ENCODE measurements at regions not wholly inside any gene's neighbourhood (a gene's known extent, or its start where the extent isn't known, plus 50 kb on each side); places are given as distances from the start of the nearest gene placed in this dataset.

- DNase-seq (ENCODE audit: low read depth, low spot score) (no peak), ATAC-seq (no peak)
- H3K9me3 ChIP-seq (ENCODE audit: control insufficient read depth in 1 of 2, insufficient read depth in 1 of 2, low read depth in 1 of 2, low read length in 2 of 2): peaks cover 0 to 19% of the 10 kb centered on the region in 2 experiments; a peak in 2 of 4 replicates
- ChIA-PET RAD21 (ENCODE audit: low non-redundant PET in 1 of 2, low total read pairs in 2 of 2, uncharacterized antibody in 2 of 2, unreplicated experiment in 2 of 2) (no interaction called here), POLR2A (no interaction called here), CTCF (no interaction called here)
- H3K4me2 ChIP-seq (ENCODE audit: low read length): no peak overlapping the region
- no peaks in the 10 kb centered on the region for H3K36me3 ChIP-seq (ENCODE audit: control insufficient read depth in 1 of 2, insufficient read depth in 2 of 2, low read length in 2 of 2)
- H3K27ac ChIP-seq (ENCODE audit: low read depth, low read length): no peak overlapping the region
- H3K9me2 ChIP-seq (ENCODE audit: insufficient read depth): no peaks in the 10 kb centered on the region
- H3K4me3 ChIP-seq (replicated peaks in 1 of 2; ENCODE audit: low read depth in 1 of 2, low read length in 2 of 2): no peak overlapping the region
- no peaks in the 10 kb centered on the region for H3K27me3 ChIP-seq (ENCODE audit: insufficient read depth, low read length)
- intact Hi-C loops (cut with micrococcal nuclease): no loop called here
- no peak for TF ChIP-seq POLR2AphosphoS5 (IDR thresholded peaks at IDR 0.05; ENCODE audit: low read depth, low read length)
- no peak for TF ChIP-seq ATF3 (IDR thresholded peaks at IDR 0.05)
- TF ChIP-seq POLR2A (IDR thresholded peaks at IDR 0.05; ENCODE audit: borderline replicate concordance, extremely low read depth, insufficient read depth, insufficient read length): no peak
- no peak for TF ChIP-seq ELF1 (IDR thresholded peaks at IDR 0.05; ENCODE audit: borderline replicate concordance, low read depth)
- TF ChIP-seq EZH2 (IDR thresholded peaks at IDR 0.05): no peak
- TF ChIP-seq REST (IDR thresholded peaks at IDR 0.05; ENCODE audit: low read depth): no peak
- no peak for TF ChIP-seq CTCF (IDR thresholded peaks at IDR 0.05 in 2 of 3, conservative IDR thresholded peaks at IDR 0.05 in 1 of 3; ENCODE audit: borderline replicate concordance in 1 of 3, insufficient read depth in 1 of 3, low read depth in 2 of 3, low read length in 2 of 3)
- TF ChIP-seq EZH2phosphoT487 (IDR thresholded peaks at IDR 0.05; ENCODE audit: borderline replicate concordance): no peak
- TF ChIP-seq EGR1 (IDR thresholded peaks at IDR 0.05; ENCODE audit: low read depth): no peak
- no peak for TF ChIP-seq CBX3 (IDR thresholded peaks at IDR 0.05; ENCODE audit: low read depth)
- no peak for TF ChIP-seq SIN3A (IDR thresholded peaks at IDR 0.05; ENCODE audit: low read depth)
- TF ChIP-seq JUND (IDR thresholded peaks at IDR 0.05): no peak
- TF ChIP-seq ZBTB33 (IDR thresholded peaks at IDR 0.05; ENCODE audit: extremely low read depth, insufficient replicate concordance, low read length): no peak
- no peak overlapping the region for H2AFZ ChIP-seq (ENCODE audit: low read depth, low read length, poor library complexity, severe bottlenecking)
- no TSS peak for BruUV-seq (replicated peaks)
- H3K4me1 ChIP-seq (ENCODE audit: control insufficient read depth in 1 of 2, insufficient read depth in 2 of 2, low read length in 2 of 2): no peaks in the 10 kb centered on the region
- no peak overlapping the region for H3K9ac ChIP-seq (ENCODE audit: low read length)
- no peaks in the 10 kb centered on the region for H3K79me2 ChIP-seq (ENCODE audit: insufficient read depth, low read length)
- no peaks in the 10 kb centered on the region for H4K20me1 ChIP-seq (ENCODE audit: insufficient read depth)
Measured at GRCh38 chr10:10915215-10915614, 102.5 kb upstream of the CELF2 start.

All from HCT116 (cell line).